ENCODE measurements at regions not wholly inside any gene's neighbourhood (a gene's known extent, or its start where the extent isn't known, plus 50 kb on each side); places are given as distances from the start of the nearest gene placed in this dataset.

- Histone ChIP-seq H3T11ph (ENCODE audit: low read length) (no peak overlapping the region), H3K23ac (ENCODE audit: insufficient read length, low read depth, low read length) (no peak overlapping the region), H3K4me2 (ENCODE audit: insufficient read depth, insufficient read length, low read length) (no peak overlapping the region), H2BK5ac (ENCODE audit: insufficient read length, low read length) (no peak overlapping the region), H2BK12ac (ENCODE audit: insufficient read length, low read depth, low read length) (no peak overlapping the region), H4K20me1 (ENCODE audit: control insufficient read depth, insufficient read depth, insufficient read length) (no peaks in the 10 kb centered on the region), H3K9me3 (ENCODE audit: control insufficient read depth, low read depth, low read length) (no peaks in the 10 kb centered on the region), H2BK15ac (ENCODE audit: low read depth, low read length) (no peak overlapping the region), H3K14ac (ENCODE audit: insufficient read depth, low read length) (no peak overlapping the region), H3K79me1 (ENCODE audit: insufficient read depth, low read depth, low read length, poor library complexity, severe bottlenecking) (no peaks in the 10 kb centered on the region), H2AK5ac (ENCODE audit: insufficient read length, low read length) (no peak overlapping the region), H3K27me3 (ENCODE audit: insufficient read depth, low read length) (no peaks in the 10 kb centered on the region), H3K23me2 (ENCODE audit: insufficient read length, low read depth, low read length, poor library complexity, severe bottlenecking) (no peaks in the 10 kb centered on the region), H3K4ac (ENCODE audit: low read depth, low read length) (no peak overlapping the region), H4K91ac (ENCODE audit: insufficient read length, low read depth, low read length) (no peak overlapping the region), H2AFZ (ENCODE audit: low read length) (no peak overlapping the region), H3K4me1 (ENCODE audit: insufficient read depth, low read length) (no peaks in the 10 kb centered on the region), H2BK120ac (ENCODE audit: low read depth, low read length, poor library complexity, severe bottlenecking) (no peak overlapping the region), H3K27ac (ENCODE audit: insufficient read length, low read depth, low read length) (no peak overlapping the region), H3K56ac (ENCODE audit: insufficient read length, low read depth, low read length) (no peak overlapping the region), H4K5ac (ENCODE audit: insufficient read length, low read depth, low read length) (no peak overlapping the region), H2BK20ac (ENCODE audit: low read depth, low read length, poor library complexity, severe bottlenecking) (no peak overlapping the region), H4K8ac (replicated peaks; ENCODE audit: insufficient read length, low read depth, low read length) (no peak overlapping the region), H3K9ac (ENCODE audit: extremely low read depth, insufficient read length, low read length) (no peak overlapping the region), H3K79me2 (ENCODE audit: insufficient read depth, low read length) (no peaks in the 10 kb centered on the region), H3K18ac (ENCODE audit: insufficient read length, low read depth, low read length) (no peak overlapping the region)
- WGBS (ENCODE audit: extremely low coverage, insufficient read length, low lambda C conversion rate): no CpG with 5 or more reads among the region's 1 CpG
- Mint-ChIP-seq H3K4me3 (no peak overlapping the region), H3K36me3 (ENCODE audit: insufficient read depth in 1 of 3, low read depth in 3 of 3) (peaks cover 0 to 13% (median 6%) of the 10 kb centered on the region in 3 experiments; a peak in 5 of 7 replicates), H3K9me3 (peaks cover 16 to 18% of the 10 kb centered on the region in 2 experiments), H3K27ac (no peak overlapping the region), H3K27me3 (ENCODE audit: low read depth) (no peaks in the 10 kb centered on the region), H3K4me1 (peaks cover 5 to 15% of the 10 kb centered on the region in 2 experiments; a peak in 3 of 4 replicates)
- DNase-seq: no peak
- TF ChIP-seq CTCF (conservative IDR thresholded peaks at IDR 0.05): no peak
Observed at GRCh38 chr4:59484944-59485343, 1715.2 kb upstream of the ADGRL3 start.

Data from H9 (cell line).